OCI-LY1 (cell line): ENCODE measurements at regions not wholly inside any gene's neighbourhood (a gene's known extent, or its start where the extent isn't known, plus 50 kb on each side); places are given as distances from the start of the nearest gene placed in this dataset.

ENCODE experiments used
- H2AFZ ChIP-seq: fragments of 200-600 bp; sonication (generic), shearing (Covaris generic); 2 replicates; pipeline ENCODE4 v1.6.0; 2014; ENCODE audit warnings: antibody characterized with exemption, mild to moderate bottlenecking, low read length
- H3F3A ChIP-seq: fragments of 200-600 bp; sonication (generic), shearing (Covaris generic); 2 replicates; pipeline ENCODE4 v1.6.0; 2014; ENCODE audit warnings: mild to moderate bottlenecking, antibody characterized with exemption, low read length, moderate library complexity; ENCODE audit not compliant: insufficient read depth
- H3K27ac ChIP-seq: fragments of 200-600 bp; sonication (generic); 2 replicates; pipeline ENCODE4 v1.5.1; 2014; ENCODE audit warnings: low read length, mixed run types, mild to moderate bottlenecking, low read depth; ENCODE audit not compliant: poor library complexity, severe bottlenecking
- H3K27me3 ChIP-seq: fragments of 200-600 bp; sonication (generic); 2 replicates; pipeline ENCODE4 v1.6.0; 2014; ENCODE audit warnings: antibody characterized with exemption, mild to moderate bottlenecking, low read length, moderate library complexity; ENCODE audit not compliant: insufficient read depth
- H3K36me3 ChIP-seq: fragments of 200-600 bp; sonication (generic); 2 replicates; pipeline ENCODE4 v1.6.1; 2014; ENCODE audit warnings: mild to moderate bottlenecking, antibody characterized with exemption, low read length, moderate library complexity, mixed read lengths; ENCODE audit not compliant: insufficient read depth
- H3K4me1 ChIP-seq: fragments of 200-600 bp; sonication (generic); 2 replicates; pipeline ENCODE4 v1.5.1; 2014; ENCODE audit warnings: mild to moderate bottlenecking, low read length, moderate library complexity; ENCODE audit not compliant: insufficient read depth, severe bottlenecking
- H3K4me2 ChIP-seq: fragments of 200-600 bp; sonication (generic), shearing (Covaris generic); 2 replicates; pipeline ENCODE4 v1.6.1; 2014; ENCODE audit warnings: low read length
- H3K4me3 ChIP-seq: fragments of 200-600 bp; sonication (generic); 2 replicates; pipeline ENCODE4 v1.5.1; 2014; ENCODE audit warnings: low read length, low read depth, mild to moderate bottlenecking, mixed read lengths; ENCODE audit not compliant: poor library complexity, severe bottlenecking
- H3K79me2 ChIP-seq: fragments of 200-600 bp; shearing (Covaris generic); 2 replicates; pipeline ENCODE4 v1.6.1; 2016; ENCODE audit warnings: mixed run types, low read length, mixed read lengths; ENCODE audit not compliant: insufficient read depth
- H3K9ac ChIP-seq: fragments of 200-600 bp; sonication (generic), shearing (Covaris generic); 2 replicates; pipeline ENCODE4 v1.6.1; 2014; ENCODE audit warnings: mild to moderate bottlenecking, low read length, mixed read lengths
- H3K9me2 ChIP-seq: fragments of 200-600 bp; sonication (generic), shearing (Covaris generic); 2 replicates; pipeline ENCODE4 v1.6.1; 2014; ENCODE audit warnings: low read depth, mild to moderate bottlenecking, low read length, mixed read lengths
- H3K9me3 ChIP-seq: fragments of 200-600 bp; shearing (Covaris generic); 2 replicates; pipeline ENCODE4 v1.6.1; 2014; ENCODE audit warnings: low read length, mixed read lengths
- H4K20me1 ChIP-seq: fragments of 200-600 bp; sonication (generic), shearing (Covaris generic); 2 replicates; pipeline ENCODE4 v1.6.0; 2016; ENCODE audit warnings: mild to moderate bottlenecking, low read length; ENCODE audit not compliant: insufficient read depth
- EZH2 ChIP-seq: fragments of 200-600 bp; sonication (generic), shearing (Covaris generic); IDR thresholded peaks from 2 replicates; pipeline ENCODE4 v1.8.0; 2017; ENCODE audit warnings: borderline replicate concordance, mixed run types, mild to moderate bottlenecking, antibody characterized with exemption, low read length, moderate library complexity, mixed read lengths
- TF ChIP-seq, protein P1 (sequence below): fragments of 200-600 bp; sonication (generic), shearing (Covaris generic); IDR thresholded peaks from 2 replicates; pipeline ENCODE4 v1.5.1; 2017; ENCODE audit warnings: mild to moderate bottlenecking, antibody characterized with exemption, low read length, moderate library complexity, mixed read lengths

GRCh38 chr5:155905364-155905763, 421.6 kb upstream of the SGCD start:
- Histone ChIP-seq H3F3A (no peaks in the 10 kb centered on the region), H3K79me2 (no peaks in the 10 kb centered on the region), H3K9me2 (no peaks in the 10 kb centered on the region), H2AFZ (no peak overlapping the region), H3K4me1 (no peaks in the 10 kb centered on the region), H3K4me3 (no peak overlapping the region), H3K36me3 (no peaks in the 10 kb centered on the region), H3K27me3 (no peaks in the 10 kb centered on the region), H3K9me3 (no peaks in the 10 kb centered on the region), H3K9ac (no peak overlapping the region), H3K4me2 (no peak overlapping the region), H3K27ac (no peak overlapping the region), H4K20me1 (no peaks in the 10 kb centered on the region)
- no peak for TF ChIP-seq EZH2

DNA sequence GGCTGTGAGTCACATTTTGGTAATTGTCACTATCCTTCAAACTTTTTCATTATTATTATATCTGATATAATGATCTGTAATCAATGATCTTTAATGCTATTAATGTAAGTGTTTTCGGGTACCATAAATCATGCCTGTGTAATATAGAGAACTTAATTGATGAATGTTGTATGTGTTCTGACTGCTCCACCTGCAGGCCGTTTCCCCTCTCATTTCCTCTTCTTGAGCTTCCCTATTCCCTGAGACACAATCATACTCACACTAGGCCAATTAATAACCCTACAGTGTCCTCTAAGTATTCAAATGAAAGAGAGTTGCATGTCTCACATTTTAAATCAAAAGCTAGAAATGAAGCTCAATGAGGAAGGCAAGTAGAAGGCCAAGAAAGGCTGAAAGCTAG, 420.9 kb upstream of the SGCD start:
- no peaks in the 10 kb centered on the region for H3K9me3 ChIP-seq

DNA sequence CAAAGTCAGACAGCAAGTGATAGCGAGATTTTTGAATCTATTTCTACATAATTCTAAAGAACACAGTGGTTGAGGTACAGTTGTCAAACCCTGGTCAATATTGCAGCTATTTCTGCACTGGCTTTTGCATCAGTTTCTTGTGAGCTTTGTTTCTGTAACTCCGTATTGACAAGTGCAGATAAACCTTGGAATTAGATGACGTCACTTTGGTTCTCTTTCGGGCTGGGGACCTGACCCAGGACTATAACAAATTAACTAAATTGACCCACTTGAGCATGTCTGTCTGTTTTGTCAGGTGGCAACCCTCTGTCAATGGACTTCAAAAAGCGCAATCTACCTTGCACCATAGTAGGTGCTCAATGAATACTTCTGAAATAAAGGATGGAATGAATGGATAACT, 418.4 kb upstream of the SGCD start:
- Histone ChIP-seq H3K36me3 (no peaks in the 10 kb centered on the region), H3F3A (no peaks in the 10 kb centered on the region), H3K9me3 (no peaks in the 10 kb centered on the region)

More for the DNA sequence above, 420.9 kb upstream of the SGCD start:
- H3K27me3 ChIP-seq = no peaks in the 10 kb centered on the region
- no peaks in the 10 kb centered on the region for H3F3A ChIP-seq
- no peaks in the 10 kb centered on the region for H3K4me1 ChIP-seq
- H3K27ac ChIP-seq = no peak overlapping the region
- TF ChIP-seq, protein P1, sequence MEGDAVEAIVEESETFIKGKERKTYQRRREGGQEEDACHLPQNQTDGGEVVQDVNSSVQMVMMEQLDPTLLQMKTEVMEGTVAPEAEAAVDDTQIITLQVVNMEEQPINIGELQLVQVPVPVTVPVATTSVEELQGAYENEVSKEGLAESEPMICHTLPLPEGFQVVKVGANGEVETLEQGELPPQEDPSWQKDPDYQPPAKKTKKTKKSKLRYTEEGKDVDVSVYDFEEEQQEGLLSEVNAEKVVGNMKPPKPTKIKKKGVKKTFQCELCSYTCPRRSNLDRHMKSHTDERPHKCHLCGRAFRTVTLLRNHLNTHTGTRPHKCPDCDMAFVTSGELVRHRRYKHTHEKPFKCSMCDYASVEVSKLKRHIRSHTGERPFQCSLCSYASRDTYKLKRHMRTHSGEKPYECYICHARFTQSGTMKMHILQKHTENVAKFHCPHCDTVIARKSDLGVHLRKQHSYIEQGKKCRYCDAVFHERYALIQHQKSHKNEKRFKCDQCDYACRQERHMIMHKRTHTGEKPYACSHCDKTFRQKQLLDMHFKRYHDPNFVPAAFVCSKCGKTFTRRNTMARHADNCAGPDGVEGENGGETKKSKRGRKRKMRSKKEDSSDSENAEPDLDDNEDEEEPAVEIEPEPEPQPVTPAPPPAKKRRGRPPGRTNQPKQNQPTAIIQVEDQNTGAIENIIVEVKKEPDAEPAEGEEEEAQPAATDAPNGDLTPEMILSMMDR = no peak; the same call in 1 of the 2 replicates
- H4K20me1 ChIP-seq = no peaks in the 10 kb centered on the region
- no peaks in the 10 kb centered on the region for H3K9me2 ChIP-seq
- no peak overlapping the region for H2AFZ ChIP-seq
- no peaks in the 10 kb centered on the region for H3K79me2 ChIP-seq
- H3K4me2 ChIP-seq = no peak overlapping the region
- no peak overlapping the region for H3K9ac ChIP-seq
- H3K4me3 ChIP-seq = no peak overlapping the region
- no peaks in the 10 kb centered on the region for H3K36me3 ChIP-seq

GRCh38 chr5:155912291-155912690, 414.7 kb upstream of the SGCD start:
- Histone ChIP-seq H3K36me3 (no peaks in the 10 kb centered on the region), H3K9me3 (no peaks in the 10 kb centered on the region), H3K79me2 (no peaks in the 10 kb centered on the region), H4K20me1 (no peaks in the 10 kb centered on the region), H3K4me2 (no peak overlapping the region), H3K4me3 (no peak overlapping the region), H2AFZ (no peak overlapping the region), H3K9ac (no peak overlapping the region), H3K4me1 (no peaks in the 10 kb centered on the region), H3K27me3 (no peaks in the 10 kb centered on the region), H3K9me2 (no peaks in the 10 kb centered on the region), H3K27ac (no peak overlapping the region), H3F3A (no peaks in the 10 kb centered on the region)
- TF ChIP-seq EZH2 = no peak
- TF ChIP-seq, protein P1 = no peak

More for the DNA sequence above, 418.4 kb upstream of the SGCD start:
- no peaks in the 10 kb centered on the region for H3K79me2 ChIP-seq
- TF ChIP-seq EZH2 = no peak
- TF ChIP-seq, protein P1 = no peak
- H3K4me3 ChIP-seq = no peak overlapping the region
- no peak overlapping the region for H3K4me2 ChIP-seq
- no peak overlapping the region for H3K27ac ChIP-seq
- no peaks in the 10 kb centered on the region for H3K9me2 ChIP-seq
- no peak overlapping the region for H2AFZ ChIP-seq
- H3K4me1 ChIP-seq = no peaks in the 10 kb centered on the region
- no peaks in the 10 kb centered on the region for H3K27me3 ChIP-seq
- H4K20me1 ChIP-seq = no peaks in the 10 kb centered on the region
- H3K9ac ChIP-seq = no peak overlapping the region
